ENCODE measurements at regions not wholly inside any gene's neighbourhood (a gene's known extent, or its start where the extent isn't known, plus 50 kb on each side); places are given as distances from the start of the nearest gene placed in this dataset.

- Mint-ChIP-seq H3K9me3 (peaks cover 49% of the 10 kb centered on the region), H3K4me1 (ENCODE audit: low read depth) (no peaks in the 10 kb centered on the region), H3K27ac (no peak overlapping the region), H3K36me3 (ENCODE audit: low read depth) (peaks cover 5% of the 10 kb centered on the region), H3K27me3 (ENCODE audit: insufficient read depth) (peaks cover 7% of the 10 kb centered on the region), H3K4me3 (no peak overlapping the region)
- TF ChIP-seq, protein P1, sequence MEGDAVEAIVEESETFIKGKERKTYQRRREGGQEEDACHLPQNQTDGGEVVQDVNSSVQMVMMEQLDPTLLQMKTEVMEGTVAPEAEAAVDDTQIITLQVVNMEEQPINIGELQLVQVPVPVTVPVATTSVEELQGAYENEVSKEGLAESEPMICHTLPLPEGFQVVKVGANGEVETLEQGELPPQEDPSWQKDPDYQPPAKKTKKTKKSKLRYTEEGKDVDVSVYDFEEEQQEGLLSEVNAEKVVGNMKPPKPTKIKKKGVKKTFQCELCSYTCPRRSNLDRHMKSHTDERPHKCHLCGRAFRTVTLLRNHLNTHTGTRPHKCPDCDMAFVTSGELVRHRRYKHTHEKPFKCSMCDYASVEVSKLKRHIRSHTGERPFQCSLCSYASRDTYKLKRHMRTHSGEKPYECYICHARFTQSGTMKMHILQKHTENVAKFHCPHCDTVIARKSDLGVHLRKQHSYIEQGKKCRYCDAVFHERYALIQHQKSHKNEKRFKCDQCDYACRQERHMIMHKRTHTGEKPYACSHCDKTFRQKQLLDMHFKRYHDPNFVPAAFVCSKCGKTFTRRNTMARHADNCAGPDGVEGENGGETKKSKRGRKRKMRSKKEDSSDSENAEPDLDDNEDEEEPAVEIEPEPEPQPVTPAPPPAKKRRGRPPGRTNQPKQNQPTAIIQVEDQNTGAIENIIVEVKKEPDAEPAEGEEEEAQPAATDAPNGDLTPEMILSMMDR (IDR thresholded peaks at IDR 0.05): no peak
- DNase-seq: no peak
Measured at GRCh38 chr2:239583879-239584859, 183.3 kb upstream of the HDAC4 start.

DNA sequence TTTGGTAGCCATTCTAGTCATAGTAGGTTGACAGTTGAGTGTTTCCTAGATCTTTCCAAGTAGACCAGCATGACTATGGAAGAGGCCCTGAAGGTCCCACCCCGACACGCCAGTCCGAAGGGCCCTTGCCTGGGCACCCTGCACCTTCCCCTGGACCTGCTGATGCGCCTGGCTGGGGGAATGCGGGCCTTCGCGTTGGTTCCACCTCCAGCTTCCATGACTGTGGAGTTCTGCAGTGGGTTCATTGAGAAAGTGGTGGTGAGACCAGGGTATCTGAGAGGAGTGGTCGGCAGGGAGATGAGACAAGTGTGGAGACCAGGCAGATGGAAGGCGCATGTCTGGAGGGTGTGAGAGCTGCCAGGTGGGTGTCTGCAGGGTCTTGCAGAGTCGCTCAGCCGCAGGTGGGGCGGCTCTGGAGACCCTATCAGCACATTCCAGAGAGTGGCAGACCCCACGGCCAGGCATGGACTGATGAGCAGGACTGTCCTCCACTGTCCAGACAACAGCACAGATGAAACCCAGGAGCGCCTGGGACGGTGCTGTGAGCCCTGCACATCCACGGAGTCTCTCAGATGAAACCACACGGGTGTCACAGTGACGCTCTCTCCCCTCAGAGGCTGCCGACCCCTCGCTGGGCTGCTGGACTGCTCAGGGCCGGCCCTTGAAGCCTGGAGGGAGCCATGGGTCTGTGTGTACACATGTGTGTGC, 182.5 kb upstream of the HDAC4 start:
- Mint-ChIP-seq H3K27ac (no peak overlapping the region), H3K27me3 (ENCODE audit: insufficient read depth) (peaks cover 7% of the 10 kb centered on the region), H3K4me1 (ENCODE audit: low read depth) (no peaks in the 10 kb centered on the region), H3K9me3 (peaks cover 51% of the 10 kb centered on the region), H3K36me3 (ENCODE audit: low read depth) (peaks cover 5% of the 10 kb centered on the region), H3K4me3 (no peak overlapping the region)
- TF ChIP-seq, protein P1 (IDR thresholded peaks at IDR 0.05): no peak
- no peak for DNase-seq

DNA sequence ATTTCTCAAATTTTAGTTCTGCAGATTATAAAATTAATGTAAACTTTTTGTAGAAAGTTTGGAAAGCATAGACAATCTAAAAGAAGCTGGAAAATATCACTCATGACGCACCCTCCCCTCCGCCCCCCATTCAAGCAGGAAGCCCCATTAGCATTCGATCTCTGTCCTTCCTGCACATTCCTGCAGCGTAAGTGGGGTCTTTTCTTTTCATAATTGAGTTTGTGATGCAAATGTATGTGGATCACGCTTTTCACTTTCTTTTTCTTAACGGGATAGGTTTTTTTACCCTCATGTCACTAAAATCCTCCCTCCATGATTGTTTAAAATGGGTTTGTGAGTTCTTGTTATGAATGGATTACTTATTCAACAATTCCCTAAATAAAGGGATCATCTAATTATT, 181.7 kb upstream of the HDAC4 start:
- Mint-ChIP-seq H3K9me3 (peaks cover 46% of the 10 kb centered on the region), H3K27me3 (ENCODE audit: insufficient read depth) (peaks cover 7% of the 10 kb centered on the region), H3K4me3 (no peak overlapping the region), H3K36me3 (ENCODE audit: low read depth) (peaks cover 5% of the 10 kb centered on the region), H3K27ac (no peak overlapping the region), H3K4me1 (ENCODE audit: low read depth) (no peaks in the 10 kb centered on the region)
- TF ChIP-seq, protein P1 (IDR thresholded peaks at IDR 0.05): no peak
- no peak for DNase-seq

GRCh38 chr2:239581352-239581901, 180.6 kb upstream of the HDAC4 start:
- no peak overlapping the region for H3K4me3 Mint-ChIP-seq
- H3K27ac Mint-ChIP-seq: no peak overlapping the region
- H3K27me3 Mint-ChIP-seq (ENCODE audit: insufficient read depth): peaks cover 3% of the 10 kb centered on the region
- no peaks in the 10 kb centered on the region for H3K4me1 Mint-ChIP-seq (ENCODE audit: low read depth)
- peaks cover 41% of the 10 kb centered on the region for H3K9me3 Mint-ChIP-seq
- no peak for DNase-seq
- TF ChIP-seq, protein P1 (IDR thresholded peaks at IDR 0.05): no peak
- H3K36me3 Mint-ChIP-seq (ENCODE audit: low read depth): peaks cover 5% of the 10 kb centered on the region

GRCh38 chr2:239580199-239580527, 179.3 kb upstream of the HDAC4 start:
- peaks cover 3% of the 10 kb centered on the region for H3K27me3 Mint-ChIP-seq (ENCODE audit: insufficient read depth)
- H3K27ac Mint-ChIP-seq: no peak overlapping the region
- peaks cover 41% of the 10 kb centered on the region for H3K9me3 Mint-ChIP-seq
- H3K4me1 Mint-ChIP-seq (ENCODE audit: low read depth): no peaks in the 10 kb centered on the region
- H3K36me3 Mint-ChIP-seq (ENCODE audit: low read depth): peaks cover 5% of the 10 kb centered on the region
- no peak for DNase-seq
- TF ChIP-seq, protein P1 (IDR thresholded peaks at IDR 0.05): no peak
- no peak overlapping the region for H3K4me3 Mint-ChIP-seq

Data from HFFc6 (cell line).